CD14-positive monocyte (primary cell): ENCODE measurements at regions not wholly inside any gene's neighbourhood (a gene's known extent, or its start where the extent isn't known, plus 50 kb on each side); places are given as distances from the start of the nearest gene placed in this dataset.

Experiments used
- DNase-seq, 3 donors: peaks; one replicate each; pipeline ENCODE4 v3.0.0-alpha.2; 2011 to 2022
- H2AFZ ChIP-seq: 2 replicates; pipeline ENCODE4 v1.6.0; 2012; ENCODE audit warnings: mild to moderate bottlenecking, low read depth, low read length, inconsistent platforms; ENCODE audit not compliant: insufficient read depth, poor library complexity, severe bottlenecking
- H3K27ac ChIP-seq, 2 donors: 1 replicate in 1 of 2; 2 replicates in 1 of 2; pipeline ENCODE4 v1.5.1; 2012 to 2013; ENCODE audit warnings: low read length in 2 of 2, control low read depth in 1 of 2, inconsistent platforms in 1 of 2, low read depth in 1 of 2, mild to moderate bottlenecking in 1 of 2
- H3K27me3 ChIP-seq, 2 donors: one replicate each; pipeline versions ENCODE4 v1.6.0 to v1.6.1; 2011 to 2013; ENCODE audit warnings: low read length in 2 of 2; ENCODE audit not compliant: control insufficient read depth in 2 of 2, insufficient read depth in 2 of 2
- H3K36me3 ChIP-seq, 2 donors: replicated peaks in 1 of 2; 1 replicate in 1 of 2; 2 replicates in 1 of 2; pipeline versions ENCODE4 v1.5.1 to v1.6.1; 2012 to 2013; ENCODE audit warnings: low read length in 2 of 2, control low read depth in 1 of 2, inconsistent platforms in 1 of 2, mild to moderate bottlenecking in 1 of 2; ENCODE audit not compliant: insufficient read depth in 2 of 2, control insufficient read depth in 1 of 2
- H3K4me1 ChIP-seq, 2 donors: 1 replicate in 1 of 2; 2 replicates in 1 of 2; pipeline versions ENCODE4 v1.5.1 to v1.6.1; 2012 to 2013; ENCODE audit warnings: low read length in 2 of 2, control low read depth in 1 of 2, inconsistent platforms in 1 of 2, mild to moderate bottlenecking in 1 of 2, moderate library complexity in 1 of 2; ENCODE audit not compliant: insufficient read depth in 2 of 2, control insufficient read depth in 1 of 2
- H3K4me2 ChIP-seq: replicated peaks from 2 replicates; pipeline ENCODE3; 2012; ENCODE audit warnings: low read length, moderate library complexity, mild to moderate bottlenecking; ENCODE audit not compliant: poor library complexity, severe bottlenecking; ENCODE audit errors: extremely low read depth
- H3K4me3 ChIP-seq, 3 experiments: fragments of 200-600 bp in 1 of 3; sonication (generic) in 1 of 3; replicated peaks in 1 of 3; 1 replicate in 2 of 3; 2 replicates in 1 of 3; pipeline ENCODE4 v1.5.1; 2011 to 2013; ENCODE audit warnings: low read length in 3 of 3, mild to moderate bottlenecking in 3 of 3, control low read depth in 2 of 3, low read depth in 2 of 3, inconsistent platforms in 1 of 3, moderate library complexity in 1 of 3
- H3K79me2 ChIP-seq: 2 replicates; pipeline ENCODE4 v1.6.0; 2012; ENCODE audit warnings: mild to moderate bottlenecking, control low read depth, inconsistent platforms, low read length, moderate library complexity; ENCODE audit not compliant: insufficient read depth
- H3K9ac ChIP-seq: 2 replicates; pipeline ENCODE4 v1.6.0; 2017; ENCODE audit warnings: low read length, mild to moderate bottlenecking; ENCODE audit not compliant: insufficient read depth, poor library complexity, severe bottlenecking
- H3K9me3 ChIP-seq, 2 donors: replicated peaks in 1 of 2; 1 replicate in 1 of 2; 2 replicates in 1 of 2; pipeline versions ENCODE4 v1.5.1 to v1.6.1; 2012 to 2013; ENCODE audit warnings: low read length in 2 of 2, control low read depth in 1 of 2; ENCODE audit not compliant: control insufficient read depth in 1 of 2, insufficient read depth in 1 of 2
- H4K20me1 ChIP-seq: 2 replicates; pipeline ENCODE4 v1.6.0; 2012; ENCODE audit warnings: mild to moderate bottlenecking, low read length, control low read depth, moderate library complexity; ENCODE audit not compliant: insufficient read depth
- H3K27ac Mint-ChIP-seq, 7 donors: one replicate each; pipeline ENCODE4 v1.8.0; 2020; ENCODE audit warnings: mild to moderate bottlenecking in 7 of 7, mixed read lengths in 7 of 7, moderate library complexity in 6 of 7, inconsistent platforms in 2 of 7
- H3K27me3 Mint-ChIP-seq, 3 donors: one replicate each; pipeline ENCODE4 v1.8.0; 2021 to 2022; ENCODE audit warnings: low read depth in 3 of 3, mild to moderate bottlenecking in 3 of 3, mixed read lengths in 3 of 3, moderate library complexity in 3 of 3, inconsistent platforms in 1 of 3
- H3K36me3 Mint-ChIP-seq, 2 donors: one replicate each; pipeline ENCODE4 v1.8.0; 2020; ENCODE audit warnings: mixed read lengths in 2 of 2, inconsistent platforms in 1 of 2, mild to moderate bottlenecking in 1 of 2
- H3K4me1 Mint-ChIP-seq: one replicate; pipeline ENCODE4 v1.8.0; 2020; ENCODE audit warnings: mild to moderate bottlenecking, mixed read lengths
- H3K4me3 Mint-ChIP-seq, 2 donors: one replicate each; pipeline ENCODE4 v1.8.0; 2020; ENCODE audit warnings: mild to moderate bottlenecking in 2 of 2, mixed read lengths in 2 of 2, moderate library complexity in 1 of 2
- H3K9me3 Mint-ChIP-seq, 7 donors: one replicate each; pipeline ENCODE4 v1.8.0; 2020 to 2022; ENCODE audit warnings: mixed read lengths in 7 of 7, mild to moderate bottlenecking in 6 of 7, moderate library complexity in 6 of 7, inconsistent platforms in 2 of 7
- CTCF ChIP-seq: fragments of 200-600 bp; IDR thresholded peaks from one replicate; pipeline ENCODE4 v1.8.0; 2022; ENCODE audit warnings: antibody characterized with exemption, mild to moderate bottlenecking
- WGBS: methylation state at CpG from one replicate; pipeline ENCODE4 v1.1.5; 2013; ENCODE audit warnings: missing lambda C conversion rate; ENCODE audit not compliant: insufficient coverage; 5-methylcytosine and 5-hydroxymethylcytosine counted together
- intact Hi-C, 2 donors: fragments of 100-400 bp; cut with micrococcal nuclease; formaldehyde crosslinking; loops; one replicate each; pipeline versions ENCODE4 v1.15.0 to v1.15.1; 2023

- peaks cover 7% of the 10 kb centered on the region for H3K4me1 Mint-ChIP-seq
- H3K9me3 ChIP-seq: no peaks in the 10 kb centered on the region
- no peaks in the 10 kb centered on the region for H3K36me3 ChIP-seq
- no peak overlapping the region for H3K9ac ChIP-seq
- peaks cover 8 to 10% of the 10 kb centered on the region in 2 donors for H3K4me1 ChIP-seq
- WGBS: 80% methylated on average over 1 of the region's 3 CpGs
- H3K27ac Mint-ChIP-seq: no peak overlapping the region
- H3K4me2 ChIP-seq: no peak overlapping the region
- H3K27ac ChIP-seq: no peak overlapping the region
- DNase-seq: no peak
- no peak overlapping the region for H3K4me3 Mint-ChIP-seq
- H3K36me3 Mint-ChIP-seq: no peaks in the 10 kb centered on the region
- intact Hi-C loops: no loop called here
- no peak overlapping the region for H2AFZ ChIP-seq
- no peaks in the 10 kb centered on the region for H3K79me2 ChIP-seq
- no peaks in the 10 kb centered on the region for H4K20me1 ChIP-seq
- H3K27me3 Mint-ChIP-seq: peaks cover 14 to 29% (median 15%) of the 10 kb centered on the region in 3 donors
- H3K9me3 Mint-ChIP-seq: no peaks in the 10 kb centered on the region
- no peak for TF ChIP-seq CTCF
- H3K27me3 ChIP-seq: peaks cover 8 to 11% of the 10 kb centered on the region in 2 donors
- H3K4me3 ChIP-seq: no peak overlapping the region
Observed at GRCh38 chr6:160929361-160929760, 62.2 kb upstream of the MAP3K4 start.

GRCh38 chr6:160929831-160930230 lies 61.7 kb upstream of the MAP3K4 start:
- Histone ChIP-seq H3K79me2 (no peaks in the 10 kb centered on the region), H3K36me3 (no peaks in the 10 kb centered on the region), H3K27ac (no peak overlapping the region), H3K4me3 (no peak overlapping the region), H3K4me2 (no peak overlapping the region), H3K4me1 (peaks cover 8 to 10% of the 10 kb centered on the region in 2 donors), H2AFZ (no peak overlapping the region), H4K20me1 (no peaks in the 10 kb centered on the region), H3K9ac (no peak overlapping the region), H3K9me3 (no peaks in the 10 kb centered on the region), H3K27me3 (peaks cover 8 to 11% of the 10 kb centered on the region in 2 donors)
- intact Hi-C loops: loop anchor here in 1 of 2 donors (2.0 kb wide), 1 partner anchor 443 kb away; no protein-coding TSS in a partner anchor
- Mint-ChIP-seq H3K36me3 (no peaks in the 10 kb centered on the region), H3K27ac (no peak overlapping the region), H3K27me3 (peaks cover 13 to 29% (median 15%) of the 10 kb centered on the region in 3 donors), H3K4me3 (no peak overlapping the region), H3K4me1 (peaks cover 7% of the 10 kb centered on the region), H3K9me3 (no peaks in the 10 kb centered on the region)
- WGBS: 96% methylated on average over 3 of the region's 3 CpGs
- TF ChIP-seq CTCF: no peak
- no peak for DNase-seq
